NCI-H510A treated with DMSO at 0.1 percent for 48 hours (cell line): ENCODE measurements at regions not wholly inside any gene's neighbourhood (a gene's known extent, or its start where the extent isn't known, plus 50 kb on each side); places are given as distances from the start of the nearest gene placed in this dataset.
"Not testable (repeated sequence)": the region's sequence is repeated elsewhere in the genome, so short reads cannot be mapped to it uniquely, and the experiment has no call there.

ENCODE experiments used
- DNase-seq: peaks from one replicate; lab custom pipeline; 2025; lab: John Stamatoyannopoulos, UW

DNA sequence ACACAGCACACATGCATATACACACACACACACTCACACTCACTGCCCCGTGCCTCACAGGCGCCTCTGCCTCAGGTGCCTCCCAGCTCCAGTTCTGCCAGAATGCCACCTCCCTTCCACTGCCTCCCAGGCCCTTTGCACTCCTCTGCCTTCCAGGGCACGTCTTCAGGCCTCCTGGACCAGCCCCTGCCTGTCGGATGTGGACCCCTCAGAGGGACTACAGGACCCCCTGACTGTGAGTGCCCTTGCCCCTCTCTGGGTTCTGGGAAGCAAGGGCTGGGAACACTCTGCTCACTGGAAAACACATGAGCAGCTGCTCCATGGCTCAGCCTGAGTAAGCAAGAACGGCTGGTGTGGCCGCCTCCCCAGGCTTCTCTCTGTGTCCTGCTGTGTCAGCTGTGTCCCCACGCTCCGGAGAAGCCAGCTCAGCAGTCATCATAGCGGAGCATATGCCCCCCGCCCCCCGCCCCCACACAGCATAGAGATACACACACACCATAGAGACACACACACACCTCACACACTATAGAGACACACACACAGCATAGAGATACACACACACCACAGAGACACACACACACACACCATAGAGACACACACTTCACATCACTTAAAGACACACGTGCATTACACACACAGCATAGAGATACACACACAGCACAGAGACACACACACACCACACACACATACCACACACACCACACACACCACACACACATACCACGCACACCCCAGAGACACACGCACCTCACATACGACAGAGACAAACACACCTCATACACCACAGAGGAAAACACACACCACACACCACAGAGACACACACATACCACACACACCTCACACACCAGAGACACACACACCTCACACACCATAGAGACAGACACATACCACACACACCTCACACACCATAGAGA, 271.3 kb downstream of the CYRIA start:
- DNase-seq, result peak; percentile 1

DNA sequence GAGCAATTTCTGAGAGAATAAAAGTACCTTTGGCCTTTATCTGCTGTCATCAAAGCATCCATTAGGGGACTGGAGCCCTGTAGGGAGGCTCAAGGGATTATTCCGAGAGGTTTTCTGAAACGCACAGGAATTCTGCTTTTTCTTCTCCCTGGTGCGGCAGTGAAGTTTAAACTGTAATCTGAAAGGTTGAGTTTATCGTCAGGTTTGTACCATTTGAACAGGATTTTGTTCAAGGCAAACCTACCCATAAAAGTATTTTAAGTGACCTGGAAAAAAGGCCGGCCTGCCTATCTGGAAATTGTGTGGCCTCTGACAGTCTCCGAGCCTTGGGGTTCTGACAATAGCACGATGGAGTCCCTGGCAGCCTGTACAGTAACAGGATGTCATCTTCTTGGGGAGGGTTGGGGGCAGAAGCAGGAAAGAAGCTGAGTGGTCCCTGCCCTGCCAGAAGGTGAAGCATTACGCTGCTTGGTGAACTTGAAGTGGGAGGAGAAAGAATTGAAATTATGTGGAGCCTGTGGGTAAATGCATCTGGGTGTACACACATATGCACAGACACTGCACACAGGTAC, 272.0 kb downstream of the CYRIA start:
- no peak for DNase-seq

DNA sequence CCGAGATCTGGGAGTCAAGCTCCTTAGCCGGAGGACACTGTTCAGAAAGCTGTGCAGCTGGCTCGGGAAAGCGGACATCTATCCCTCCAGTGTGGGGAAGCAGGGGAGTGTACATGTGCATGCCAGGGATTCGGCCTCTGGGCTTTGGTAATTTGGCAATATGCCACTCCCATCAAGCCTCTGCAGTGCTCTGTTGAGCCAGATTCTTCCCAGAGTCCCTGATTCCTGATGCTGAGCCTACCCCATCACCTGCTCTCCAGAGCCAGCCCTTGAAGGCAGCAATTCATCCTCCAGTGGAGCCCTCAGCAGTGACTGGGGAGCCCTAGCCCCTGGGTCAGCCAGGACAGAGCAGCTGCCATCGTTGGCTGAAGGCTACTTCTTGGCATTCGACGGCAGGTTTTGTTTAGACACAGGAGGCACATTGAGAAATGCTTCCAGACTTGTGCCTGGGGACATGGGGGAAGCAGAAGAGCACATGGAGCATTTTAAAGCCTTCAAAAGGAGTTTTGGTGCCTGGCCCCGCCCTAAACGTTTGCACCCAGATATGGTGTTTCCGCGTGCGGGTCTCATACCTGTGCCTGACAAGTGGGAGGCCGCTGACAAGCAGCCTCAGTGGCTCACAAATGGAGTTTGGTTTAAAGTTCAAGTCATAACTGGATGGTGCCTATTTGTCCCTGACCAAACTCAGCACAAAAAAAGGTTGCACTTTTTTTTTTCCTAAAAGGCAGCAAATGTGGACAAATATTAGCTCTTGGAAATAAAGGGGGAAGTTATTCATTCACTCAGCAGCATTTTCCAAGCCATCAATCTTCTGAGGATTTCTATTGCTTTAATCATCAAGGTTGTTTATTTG, 272.8 kb downstream of the CYRIA start:
- no peak for DNase-seq

DNA sequence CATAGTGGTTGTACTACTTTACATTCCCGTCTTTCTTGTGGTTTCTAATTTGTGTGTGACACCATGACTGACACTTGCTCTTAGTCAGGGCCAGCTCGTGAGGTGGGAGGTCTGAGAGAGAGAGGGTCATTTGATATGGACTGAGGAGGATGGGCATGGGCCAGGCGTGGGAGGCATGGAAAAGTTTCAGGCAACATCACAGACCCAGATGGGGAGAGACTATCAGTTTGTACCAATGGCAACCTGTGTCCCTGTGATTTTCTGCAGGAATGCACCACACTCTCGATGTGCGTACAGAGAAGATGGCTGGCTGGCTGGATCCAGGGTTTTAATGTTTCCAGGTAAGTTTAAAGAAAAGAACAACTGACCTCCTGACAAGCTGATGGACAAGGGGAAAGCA, 273.6 kb downstream of the CYRIA start:
- DNase-seq, result no peak

DNA sequence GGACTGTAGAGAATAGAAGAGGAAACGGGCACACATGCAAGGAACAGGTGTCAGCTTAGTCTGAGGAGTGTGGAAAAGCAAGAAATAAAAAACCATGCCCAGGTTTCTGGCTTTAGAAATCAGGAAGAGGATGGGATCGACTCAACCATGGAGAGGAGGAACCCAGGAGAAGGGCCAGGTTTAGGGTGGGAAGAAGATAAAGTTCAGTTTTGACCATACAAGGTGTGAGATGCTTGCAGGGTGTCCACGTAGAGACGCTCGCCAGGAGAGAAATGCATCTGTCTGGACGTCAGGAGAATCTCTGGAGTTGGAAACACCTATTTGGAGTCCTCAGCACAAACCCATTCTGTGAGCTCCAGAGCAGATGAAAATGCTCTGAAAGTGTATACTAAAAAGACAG, 275.1 kb downstream of the CYRIA start:
- no peak for DNase-seq

DNA sequence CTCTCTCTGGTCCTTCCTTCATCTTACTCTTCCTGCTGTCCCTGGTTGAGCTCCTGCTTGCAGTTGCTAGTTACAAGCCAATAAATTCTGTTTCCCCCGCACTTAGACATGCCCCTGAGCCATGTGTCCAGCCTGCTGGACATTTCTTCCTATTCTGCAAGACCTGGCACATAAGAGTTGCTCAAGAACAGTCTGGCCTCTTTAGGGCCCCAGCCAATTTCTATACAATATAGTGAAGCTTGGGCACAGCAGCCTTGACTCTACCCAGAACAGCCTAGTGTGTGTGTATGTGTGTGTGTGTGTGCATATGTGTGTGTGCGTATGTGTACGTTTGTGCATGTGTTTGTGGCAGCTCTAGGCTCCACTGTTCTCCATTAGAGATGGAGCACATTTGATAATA, 276.0 kb downstream of the CYRIA start:
- DNase-seq, result no peak

DNA sequence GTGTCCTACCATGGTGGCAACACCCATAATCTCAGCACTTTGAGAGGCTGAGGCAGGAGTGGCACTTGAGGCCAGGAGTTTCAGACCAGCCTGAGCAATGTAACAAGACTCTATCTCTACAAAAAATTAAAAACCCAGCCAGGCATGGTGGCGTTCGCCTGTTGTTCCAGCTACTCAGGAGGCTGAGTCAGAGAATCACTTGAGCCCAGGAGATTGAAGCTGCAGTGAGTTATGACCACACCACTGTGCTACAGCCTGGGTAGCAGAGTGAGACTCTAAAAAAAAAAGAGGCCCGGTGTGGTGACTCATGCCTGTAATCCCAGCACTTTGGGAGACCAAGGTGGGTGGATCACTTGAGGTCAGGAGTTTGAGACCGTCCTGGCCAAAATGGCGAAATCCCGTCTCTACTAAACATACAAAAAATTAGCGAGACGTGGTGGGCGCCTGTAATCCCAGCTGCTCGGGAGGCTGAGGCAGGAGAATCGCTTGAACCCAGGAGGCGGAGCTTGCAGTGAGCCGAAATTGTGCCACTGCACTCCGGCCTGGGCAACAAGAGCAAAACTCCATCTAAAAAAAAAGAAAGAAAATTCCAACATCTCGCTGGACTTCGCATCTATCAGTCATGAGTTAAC, 277.3 kb downstream of the CYRIA start:
- DNase-seq, result not testable (repeated sequence)

DNA sequence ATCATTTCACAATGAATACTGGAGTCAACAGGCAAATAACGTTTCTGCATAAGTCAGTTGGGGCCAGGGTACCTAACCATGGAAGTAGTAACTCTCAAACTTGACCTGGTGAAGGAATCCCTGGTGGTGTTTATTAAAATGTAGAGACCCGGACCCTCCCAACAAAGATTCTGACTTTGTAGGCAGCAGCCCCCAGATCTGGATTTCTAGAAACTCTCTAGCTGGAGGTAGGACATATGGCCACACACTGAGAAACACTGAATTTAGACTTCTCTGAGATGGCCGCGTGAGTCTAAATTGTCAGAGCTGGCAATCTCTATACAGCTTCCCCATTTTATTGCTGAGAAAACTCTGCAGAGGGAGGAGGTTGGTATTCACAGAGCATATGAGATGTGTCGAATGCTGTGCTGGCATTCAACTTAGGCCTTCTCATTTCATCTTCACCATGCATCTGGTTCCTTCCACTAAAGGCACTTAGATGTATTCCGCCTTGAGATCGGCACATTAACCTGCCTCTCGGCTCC, 278.1 kb downstream of the CYRIA start:
- DNase-seq, result no peak

DNA sequence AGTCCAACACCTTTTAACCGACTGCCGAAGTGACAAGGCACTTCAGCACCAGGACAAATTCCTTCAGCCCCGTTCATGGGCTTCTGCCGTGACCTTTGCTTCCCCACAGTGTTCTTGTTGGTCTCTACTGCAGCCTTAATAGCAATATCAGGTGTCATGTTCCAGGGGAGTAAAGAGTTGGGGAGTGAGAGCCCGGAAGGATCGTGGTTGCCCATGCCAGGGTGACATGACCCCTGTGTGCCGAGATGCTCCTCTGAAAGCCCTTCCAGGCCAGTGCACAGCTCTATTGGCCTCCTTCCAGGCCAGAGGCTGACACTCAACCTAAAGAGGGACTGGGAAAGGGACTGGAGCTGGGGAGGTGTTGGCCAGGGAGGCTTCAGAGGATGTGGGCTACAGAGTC, 279.2 kb downstream of the CYRIA start:
- DNase-seq, result no peak

DNA sequence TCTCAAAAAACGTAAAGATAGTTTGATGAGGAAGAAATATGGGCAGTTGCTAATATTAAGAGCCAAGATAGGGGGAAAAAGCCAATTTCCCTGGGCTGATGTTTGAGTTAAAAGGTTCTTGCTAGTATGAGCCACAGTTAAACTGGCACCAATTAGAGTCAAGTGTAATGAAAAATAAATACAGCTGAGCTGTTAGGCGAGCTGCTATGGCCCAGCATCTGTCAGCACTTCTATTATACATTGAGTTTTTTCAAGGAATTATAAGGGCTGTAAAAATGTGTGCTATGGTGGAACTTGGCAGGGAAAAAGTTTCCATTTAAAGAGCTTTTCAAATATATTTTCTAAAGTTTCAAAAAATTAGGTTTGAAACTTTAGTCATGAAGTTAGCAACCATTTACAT, 279.6 kb downstream of the CYRIA start:
- no peak for DNase-seq

DNA sequence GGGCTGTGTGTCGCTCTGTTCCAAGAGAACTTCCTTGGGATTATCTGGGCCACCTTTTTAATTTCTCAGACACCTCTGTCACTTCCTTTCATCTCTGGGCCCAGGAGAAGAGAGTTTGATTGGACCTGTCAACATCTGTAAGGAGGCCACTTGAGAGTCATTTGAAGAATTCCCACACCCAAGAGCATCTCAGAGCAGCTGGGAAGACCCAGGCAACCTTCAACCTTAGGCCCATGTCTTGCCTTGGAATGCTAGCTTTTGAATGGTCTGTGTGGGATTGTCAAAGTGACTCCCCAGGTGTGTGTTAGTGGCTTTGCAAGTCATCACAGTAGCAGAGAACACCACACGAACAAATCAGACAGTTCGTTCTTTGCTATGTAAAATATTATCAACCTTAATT, 280.3 kb downstream of the CYRIA start:
- DNase-seq, result no peak

DNA sequence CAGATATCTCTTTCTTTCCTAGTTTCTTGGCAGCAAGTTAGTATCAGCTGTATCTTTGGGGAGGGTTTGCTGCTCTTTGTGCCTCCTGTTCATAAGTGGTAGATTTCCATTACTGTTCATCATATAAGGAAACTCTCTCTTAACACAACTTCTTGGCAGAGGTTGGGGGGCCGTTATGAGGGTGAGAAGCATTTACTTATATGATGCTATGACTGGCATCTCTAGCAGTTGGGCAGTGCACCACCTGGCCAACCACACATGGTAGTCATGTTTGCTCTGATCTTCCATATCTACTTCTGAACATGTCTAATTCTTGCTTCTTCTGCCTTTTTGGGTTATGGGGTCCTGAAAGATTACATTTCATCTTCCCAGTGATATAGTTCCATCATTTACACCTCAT, 282.2 kb downstream of the CYRIA start:
- DNase-seq, result no peak

DNA sequence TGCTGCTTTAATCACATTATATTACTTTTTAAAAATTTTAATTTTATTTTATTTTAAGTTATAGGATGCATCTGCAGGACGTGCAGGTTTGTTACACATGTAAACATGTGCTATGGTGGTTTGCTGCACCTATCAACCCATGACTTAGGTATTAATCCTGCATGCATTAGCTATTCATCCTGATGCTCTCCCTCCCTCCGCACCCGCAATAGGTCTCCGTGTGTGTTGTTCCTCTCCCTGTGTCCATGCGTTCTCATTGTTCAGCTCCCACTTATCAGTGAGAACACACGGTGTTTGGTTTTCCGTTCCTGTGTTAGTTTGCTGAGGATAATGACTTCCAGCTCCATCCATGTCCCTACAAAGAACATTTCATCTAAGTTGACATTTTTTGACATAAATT, 283.2 kb downstream of the CYRIA start:
- DNase-seq, result no peak

DNA sequence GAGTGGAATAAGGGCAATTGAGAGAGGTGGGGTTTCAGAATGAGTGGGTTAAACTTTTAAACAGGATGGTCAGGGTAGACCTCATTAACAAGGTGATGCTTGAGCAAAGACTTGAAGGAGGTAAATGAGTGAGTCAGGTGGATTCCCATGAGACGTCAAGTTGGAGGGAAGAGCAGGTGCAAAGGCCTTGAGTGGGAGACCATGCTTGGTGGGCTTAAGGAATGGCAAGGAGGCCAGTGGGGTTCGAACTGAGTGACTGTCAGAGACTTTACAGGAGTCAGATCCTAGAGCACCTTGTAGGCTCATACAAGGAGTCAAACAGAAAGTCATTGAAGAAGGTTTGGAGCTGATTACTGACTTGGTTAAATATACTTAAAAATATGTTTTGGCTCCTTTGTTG, 284.1 kb downstream of the CYRIA start:
- no peak for DNase-seq

DNA sequence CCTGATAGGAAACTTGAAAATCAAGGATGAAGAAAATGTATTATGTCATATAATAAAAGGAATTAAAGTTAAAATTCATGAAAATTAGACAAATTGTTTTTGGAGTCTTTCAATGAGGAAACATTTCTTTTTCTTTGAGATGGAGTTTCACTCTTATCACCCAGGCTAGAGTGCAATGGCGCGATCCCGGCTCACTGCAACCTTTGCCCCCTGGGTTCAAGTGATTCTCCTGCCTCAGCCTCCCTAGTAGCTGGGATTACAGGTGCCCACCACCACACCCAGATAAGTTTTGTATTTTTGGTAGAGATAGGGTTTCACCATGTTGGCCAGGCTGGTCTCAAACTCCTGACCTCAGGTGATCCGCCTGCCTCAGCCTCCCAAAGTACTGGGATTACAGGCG, 285.7 kb downstream of the CYRIA start:
- DNase-seq, result not testable (repeated sequence)

DNA sequence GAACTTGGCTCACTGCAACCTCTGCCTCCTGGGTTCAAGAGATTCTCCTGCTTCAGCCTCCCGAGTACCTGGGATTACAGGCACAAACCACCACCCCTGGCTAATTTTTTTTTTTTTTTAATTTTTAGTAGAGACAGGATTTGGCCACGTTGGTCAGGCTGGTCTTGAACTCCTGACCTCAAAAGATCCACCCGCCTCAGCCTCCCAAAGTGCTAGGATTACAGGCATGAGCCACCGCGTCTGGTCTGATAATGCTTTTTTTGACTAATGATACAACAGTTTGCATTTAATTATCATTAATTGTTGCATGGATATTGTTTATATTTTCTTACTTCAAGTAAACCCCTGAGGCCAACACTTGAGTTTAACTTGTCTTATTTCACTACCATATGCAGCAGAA, 286.6 kb downstream of the CYRIA start:
- DNase-seq, result not testable (repeated sequence)

DNA sequence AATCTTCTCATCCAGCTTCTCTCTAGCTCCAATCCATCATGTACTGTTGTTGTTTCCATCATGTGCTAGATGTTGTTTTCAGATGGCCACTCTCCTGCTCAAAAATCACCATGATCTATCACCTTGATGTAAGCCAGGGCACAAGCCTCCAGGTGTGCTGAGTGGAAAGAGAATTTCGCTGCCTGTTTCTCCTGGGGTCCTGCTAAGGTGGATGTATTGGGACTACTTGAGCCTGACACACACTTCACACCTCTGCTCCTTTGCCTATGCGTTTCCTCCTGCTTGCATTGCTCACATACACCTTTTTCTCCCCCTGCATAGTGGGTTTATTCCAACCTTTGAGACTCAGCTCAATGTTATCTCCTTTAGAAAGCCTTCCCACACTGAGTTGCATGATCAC, 287.6 kb downstream of the CYRIA start:
- DNase-seq, result no peak

DNA sequence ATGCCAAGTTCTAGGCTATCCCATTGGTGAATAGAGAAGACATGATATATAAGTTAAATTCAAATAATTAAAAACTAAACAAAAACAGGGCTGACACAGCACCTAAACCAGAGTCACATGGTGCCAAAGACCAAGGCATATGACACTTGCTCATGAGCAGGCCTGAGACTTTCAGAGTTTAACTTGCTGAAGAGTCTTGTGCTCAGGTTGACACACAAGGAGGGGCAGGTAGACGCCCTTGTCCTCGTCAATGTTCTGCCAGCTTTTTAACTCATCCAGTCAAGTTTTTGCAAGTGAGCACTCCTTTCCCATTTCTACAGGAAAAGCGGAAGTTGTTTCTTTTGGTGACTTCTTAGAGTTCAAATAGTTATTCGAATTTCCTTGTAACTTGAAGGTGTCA, 289.7 kb downstream of the CYRIA start:
- DNase-seq, result no peak

DNA sequence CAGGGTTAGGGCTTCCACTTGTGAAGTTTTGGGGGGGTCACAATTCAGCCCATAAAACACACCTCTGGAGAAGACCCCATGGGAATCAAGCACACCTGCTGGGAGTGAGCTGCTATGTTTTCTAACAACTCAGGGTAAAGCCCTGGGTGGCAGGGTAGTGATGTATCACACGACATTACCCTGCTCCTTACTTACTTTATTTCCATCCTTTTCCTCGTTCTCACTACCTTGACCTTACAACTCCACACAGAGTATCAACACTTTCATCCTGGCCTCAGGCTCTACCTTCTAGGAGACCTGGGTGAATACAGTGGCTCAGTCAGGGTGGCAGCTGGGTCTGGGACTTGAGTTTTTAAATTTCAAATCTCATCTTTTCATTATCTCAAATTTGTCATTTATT, 290.3 kb downstream of the CYRIA start:
- DNase-seq, result no peak

DNA sequence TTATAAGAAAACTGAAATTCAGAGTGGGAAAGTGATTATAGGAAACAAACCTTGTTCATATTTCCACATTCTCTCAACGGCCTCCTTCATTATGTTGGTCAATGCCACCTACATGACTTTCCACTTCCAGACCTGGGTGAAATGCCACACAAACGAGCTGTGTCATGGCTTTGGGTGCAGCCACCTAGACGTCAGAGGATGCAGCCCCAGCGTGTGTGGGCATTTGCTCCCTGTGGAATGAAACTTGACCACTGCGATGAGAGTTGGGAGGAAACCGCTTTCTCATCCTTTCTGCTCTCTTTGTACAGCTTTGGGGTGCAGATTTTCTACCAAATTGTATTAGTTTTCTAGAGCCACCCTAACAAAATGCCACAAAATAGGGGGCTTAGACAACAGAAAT, 291.0 kb downstream of the CYRIA start:
- no peak for DNase-seq

DNA sequence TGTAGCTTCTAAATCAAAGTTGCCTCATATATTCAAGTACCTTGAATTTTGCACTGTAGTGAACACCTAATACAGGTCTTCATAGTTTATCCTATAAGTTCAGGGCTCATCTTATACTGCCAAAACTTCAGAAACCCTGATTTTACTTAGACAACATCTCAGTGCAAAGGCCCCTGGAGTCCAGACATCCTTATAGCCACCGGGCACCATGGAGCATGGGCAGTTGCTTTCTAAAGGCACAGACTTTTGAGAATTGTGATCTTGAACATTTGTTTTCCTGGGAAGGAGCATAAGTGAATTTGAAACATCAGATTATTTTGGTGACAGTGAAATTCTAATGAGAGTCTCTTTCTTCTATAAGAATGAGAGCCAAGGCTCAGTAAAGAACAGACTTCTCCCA, 292.3 kb downstream of the CYRIA start:
- no peak for DNase-seq

DNA sequence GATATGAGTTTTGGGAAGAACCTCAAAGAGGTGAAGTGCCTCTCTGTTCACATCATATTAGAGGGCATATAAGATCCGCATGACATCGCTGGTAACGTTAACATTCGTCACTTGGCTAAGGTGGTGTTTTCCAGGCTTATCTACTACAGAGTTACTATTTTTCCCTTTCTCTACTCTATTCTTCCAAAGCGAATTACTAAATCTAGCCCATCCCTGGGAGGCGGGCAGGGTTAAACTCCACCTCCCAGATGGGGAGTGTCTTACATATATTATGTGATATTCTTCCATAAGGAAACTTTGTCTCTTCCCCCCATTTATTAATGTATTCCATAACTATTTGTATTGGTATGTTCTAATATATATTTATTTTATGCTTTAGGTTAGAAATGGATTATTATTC, 293.9 kb downstream of the CYRIA start:
- DNase-seq, result no peak
